AG04449 (cell line): ENCODE measurements at regions not wholly inside any gene's neighbourhood (a gene's known extent, or its start where the extent isn't known, plus 50 kb on each side); places are given as distances from the start of the nearest gene placed in this dataset.

Experiments
- CTCF ChIA-PET: fragments of 350-600 bp; formaldehyde crosslinking; extraction: SDS; loops from one replicate; lab custom pipeline; 2021; ENCODE audit warnings: antibody characterized with exemption; lab: Yijun Ruan, JAX
- POLR2A ChIA-PET: fragments of 400-600, 350-600 bp; formaldehyde crosslinking; extraction: SDS; loops from one replicate; lab custom pipeline; 2020; ENCODE audit warnings: antibody characterized with exemption, inconsistent platforms; lab: Yijun Ruan, JAX
- DNase-seq: peaks from one replicate; pipeline ENCODE4 v3.0.0-alpha.2; 2010; ENCODE audit warnings: low read depth, low spot score
- H3K4me3 ChIP-seq: 2 replicates; pipeline ENCODE4 v1.5.1; 2011; ENCODE audit warnings: low read depth, mild to moderate bottlenecking, control low read depth, low read length
- TF ChIP-seq, protein P1 (sequence below): IDR thresholded peaks from one replicate; pipeline ENCODE4 v1.5.1; 2011; ENCODE audit warnings: mild to moderate bottlenecking, moderate library complexity, low read length, control low read depth, inconsistent platforms; ENCODE audit not compliant: insufficient read depth; ENCODE audit errors: missing control alignments

GRCh38 chr9:99368341-99369326 is 146.6 kb downstream of the SEC61B start:
- TF ChIP-seq, protein P1, sequence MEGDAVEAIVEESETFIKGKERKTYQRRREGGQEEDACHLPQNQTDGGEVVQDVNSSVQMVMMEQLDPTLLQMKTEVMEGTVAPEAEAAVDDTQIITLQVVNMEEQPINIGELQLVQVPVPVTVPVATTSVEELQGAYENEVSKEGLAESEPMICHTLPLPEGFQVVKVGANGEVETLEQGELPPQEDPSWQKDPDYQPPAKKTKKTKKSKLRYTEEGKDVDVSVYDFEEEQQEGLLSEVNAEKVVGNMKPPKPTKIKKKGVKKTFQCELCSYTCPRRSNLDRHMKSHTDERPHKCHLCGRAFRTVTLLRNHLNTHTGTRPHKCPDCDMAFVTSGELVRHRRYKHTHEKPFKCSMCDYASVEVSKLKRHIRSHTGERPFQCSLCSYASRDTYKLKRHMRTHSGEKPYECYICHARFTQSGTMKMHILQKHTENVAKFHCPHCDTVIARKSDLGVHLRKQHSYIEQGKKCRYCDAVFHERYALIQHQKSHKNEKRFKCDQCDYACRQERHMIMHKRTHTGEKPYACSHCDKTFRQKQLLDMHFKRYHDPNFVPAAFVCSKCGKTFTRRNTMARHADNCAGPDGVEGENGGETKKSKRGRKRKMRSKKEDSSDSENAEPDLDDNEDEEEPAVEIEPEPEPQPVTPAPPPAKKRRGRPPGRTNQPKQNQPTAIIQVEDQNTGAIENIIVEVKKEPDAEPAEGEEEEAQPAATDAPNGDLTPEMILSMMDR = no peak
- POLR2A ChIA-PET = no interaction called here
- H3K4me3 ChIP-seq = peak overlapping the region; percentile 54
- CTCF ChIA-PET = interaction anchor here (0.9 kb wide), 1 partner anchor 20 kb away, joined by 3 read pairs; no protein-coding TSS in a partner anchor
- DNase-seq = peak; percentile 17

DNA sequence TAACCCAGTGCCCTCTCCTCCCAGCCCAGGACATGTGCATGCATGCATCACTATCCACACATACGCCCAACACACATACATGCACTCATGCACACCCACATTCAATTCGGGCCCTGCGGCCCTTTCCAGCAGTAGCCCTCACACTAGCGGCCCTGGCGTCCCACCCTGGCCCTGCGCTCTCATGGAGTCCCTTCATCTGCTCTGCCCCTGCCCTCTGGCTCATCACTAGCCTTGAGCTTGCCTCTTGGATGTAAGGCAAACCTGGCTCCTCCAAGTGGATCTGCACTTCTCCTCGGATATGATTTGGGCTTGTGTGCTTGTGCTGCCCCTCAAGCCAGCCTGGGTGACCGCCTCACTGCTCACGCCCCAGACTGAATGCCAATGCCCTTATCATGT is 147.2 kb downstream of the SEC61B start:
- ChIA-PET POLR2A (no interaction called here), CTCF (interaction anchor here (0.9 kb wide), 1 partner anchor 21 kb away, joined by 3 read pairs; no protein-coding TSS in a partner anchor)

GRCh38 chr9:99370376-99370775 is 148.3 kb downstream of the SEC61B start:
- POLR2A ChIA-PET = no interaction called here
- TF ChIP-seq, protein P1 = no peak
- H3K4me3 ChIP-seq = no peak overlapping the region
- CTCF ChIA-PET = no interaction called here
- DNase-seq = no peak

More for the DNA sequence above, 147.2 kb downstream of the SEC61B start:
- H3K4me3 ChIP-seq = no peak overlapping the region
- TF ChIP-seq, protein P1 = no peak
- no peak for DNase-seq

- POLR2A ChIA-PET = no interaction called here
- TF ChIP-seq, protein P1 = no peak
- no peak for DNase-seq
- H3K4me3 ChIP-seq = no peak overlapping the region
- CTCF ChIA-PET = interaction anchor here (0.8 kb wide), 1 partner anchor 10 kb away, joined by 3 read pairs; no protein-coding TSS in a partner anchor
Observed at GRCh38 chr9:99371376-99371775, 149.3 kb downstream of the SEC61B start.

GRCh38 chr9:99373912-99374311 is 151.8 kb downstream of the SEC61B start:
- CTCF ChIA-PET = no interaction called here
- DNase-seq = no peak
- no peak overlapping the region for H3K4me3 ChIP-seq
- POLR2A ChIA-PET = no interaction called here
- TF ChIP-seq, protein P1 = no peak

DNA sequence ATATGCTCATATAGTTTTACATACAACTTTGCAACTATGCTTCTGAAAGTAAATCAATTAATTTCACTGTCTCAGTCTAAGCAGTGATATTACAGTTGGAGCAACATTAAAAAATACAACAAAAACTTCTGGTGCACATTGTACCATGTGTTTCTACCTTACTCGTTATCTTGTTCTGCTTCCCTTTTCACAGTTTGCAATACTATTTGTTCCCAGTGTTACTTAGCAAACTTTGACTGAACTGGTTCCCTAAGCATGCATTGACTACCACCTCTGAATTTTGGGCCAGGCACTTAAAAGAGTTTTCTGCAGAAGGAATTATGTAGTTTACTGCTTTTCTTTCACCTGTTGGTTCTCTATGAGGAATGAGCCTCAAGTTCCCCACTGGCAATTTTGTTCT is 152.7 kb downstream of the SEC61B start:
- ChIA-PET POLR2A (no interaction called here), CTCF (no interaction called here)
- DNase-seq = no peak
- H3K4me3 ChIP-seq = no peak overlapping the region
- TF ChIP-seq, protein P1 = no peak
